ENCODE measurements at regions not wholly inside any gene's neighbourhood (a gene's known extent, or its start where the extent isn't known, plus 50 kb on each side); places are given as distances from the start of the nearest gene placed in this dataset.
"Not testable (repeated sequence)": the region's sequence is repeated elsewhere in the genome, so short reads cannot be mapped to it uniquely, and the experiment has no call there.

DNA sequence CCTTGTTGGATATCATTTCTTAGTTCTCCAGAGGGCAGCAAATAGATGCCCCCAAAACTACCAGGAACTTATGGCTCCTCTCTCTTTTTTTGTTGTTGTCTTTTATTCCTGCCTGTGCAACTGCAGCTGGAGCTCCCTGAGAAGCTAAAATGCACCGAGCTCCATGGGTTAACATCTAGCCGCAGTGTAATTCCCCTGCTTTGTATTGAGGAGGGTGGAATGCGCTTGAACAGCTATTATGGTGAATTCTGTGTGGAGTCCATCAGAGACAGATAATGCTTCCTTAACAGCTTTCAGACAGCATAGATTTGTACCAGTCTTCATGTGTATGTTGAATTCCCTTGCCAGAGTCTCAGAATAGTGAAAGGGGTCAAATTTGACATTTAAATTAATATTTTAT lies 475.2 kb upstream of the FRG2C start:
- in situ Hi-C loops (cut with MboI; ENCODE audit: low pct_ligation_motif_present in 1 of 4, low pct_unique_long_range_greater_than_20kb in 1 of 4, low sequenced_read_pairs in 3 of 4) (no loop called here), intact Hi-C loops (cut with DNase I; ENCODE audit: low total_unique reads) (no loop called here)
- no peaks in the 10 kb centered on the region for H3K4me1 ChIP-seq
- no peaks in the 10 kb centered on the region for H3K9me3 ChIP-seq
- WGBS, 2 donors (ENCODE audit: low coverage in 1 of 2) = 85 to 86% methylated on average over 1 to 3 of the region's 3 CpGs
- no peak overlapping the region for H3K4me3 ChIP-seq
- no peak for TF ChIP-seq POLR2AphosphoS5 (IDR thresholded peaks at IDR 0.05)
- no peak for TF ChIP-seq EP300 (IDR thresholded peaks at IDR 0.05; ENCODE audit: low read depth)
- TF ChIP-seq POLR2A (IDR thresholded peaks at IDR 0.05) = no peak
- TF ChIP-seq, protein P1, sequence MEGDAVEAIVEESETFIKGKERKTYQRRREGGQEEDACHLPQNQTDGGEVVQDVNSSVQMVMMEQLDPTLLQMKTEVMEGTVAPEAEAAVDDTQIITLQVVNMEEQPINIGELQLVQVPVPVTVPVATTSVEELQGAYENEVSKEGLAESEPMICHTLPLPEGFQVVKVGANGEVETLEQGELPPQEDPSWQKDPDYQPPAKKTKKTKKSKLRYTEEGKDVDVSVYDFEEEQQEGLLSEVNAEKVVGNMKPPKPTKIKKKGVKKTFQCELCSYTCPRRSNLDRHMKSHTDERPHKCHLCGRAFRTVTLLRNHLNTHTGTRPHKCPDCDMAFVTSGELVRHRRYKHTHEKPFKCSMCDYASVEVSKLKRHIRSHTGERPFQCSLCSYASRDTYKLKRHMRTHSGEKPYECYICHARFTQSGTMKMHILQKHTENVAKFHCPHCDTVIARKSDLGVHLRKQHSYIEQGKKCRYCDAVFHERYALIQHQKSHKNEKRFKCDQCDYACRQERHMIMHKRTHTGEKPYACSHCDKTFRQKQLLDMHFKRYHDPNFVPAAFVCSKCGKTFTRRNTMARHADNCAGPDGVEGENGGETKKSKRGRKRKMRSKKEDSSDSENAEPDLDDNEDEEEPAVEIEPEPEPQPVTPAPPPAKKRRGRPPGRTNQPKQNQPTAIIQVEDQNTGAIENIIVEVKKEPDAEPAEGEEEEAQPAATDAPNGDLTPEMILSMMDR (IDR thresholded peaks at IDR 0.05) = no peak
- no peak overlapping the region for H3K27ac ChIP-seq
- H3K27me3 ChIP-seq = no peaks in the 10 kb centered on the region
- DNase-seq = no peak
- H3K36me3 ChIP-seq = no peaks in the 10 kb centered on the region

DNA sequence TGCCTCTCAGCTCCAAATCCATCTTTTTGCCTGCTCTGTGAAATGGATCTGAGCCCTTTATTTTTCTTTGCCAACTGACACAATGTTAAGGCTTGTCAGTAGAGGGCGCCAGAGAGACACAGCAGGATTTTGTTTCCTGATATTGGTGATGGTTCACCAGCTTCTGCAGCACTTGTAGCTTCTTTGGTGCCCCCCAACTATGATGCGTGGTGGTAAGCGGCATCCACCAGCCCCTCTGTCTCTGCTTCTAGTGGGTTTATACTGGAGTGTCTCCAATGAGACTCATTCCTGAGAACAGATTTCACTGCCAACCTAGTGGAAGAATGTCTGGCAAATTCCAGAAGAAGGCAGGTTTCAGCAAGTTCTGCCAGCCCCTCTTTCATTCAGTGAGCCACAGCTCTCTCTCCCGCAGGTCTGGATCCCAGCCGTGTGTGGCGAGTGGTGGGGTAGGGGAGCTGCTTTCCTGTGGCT lies 471.9 kb upstream of the FRG2C start:
- no peak overlapping the region for H3K4me3 ChIP-seq
- peak; percentile 41 for DNase-seq
- H3K27me3 ChIP-seq = no peaks in the 10 kb centered on the region
- TF ChIP-seq, protein P1 (IDR thresholded peaks at IDR 0.05) = peak; percentile 54 to 76 (median 70)
- TF ChIP-seq EP300 (IDR thresholded peaks at IDR 0.05; ENCODE audit: low read depth) (no peak), POLR2A (IDR thresholded peaks at IDR 0.05) (no peak), POLR2AphosphoS5 (IDR thresholded peaks at IDR 0.05) (no peak)
- H3K9me3 ChIP-seq = no peaks in the 10 kb centered on the region
- no peak overlapping the region for H3K27ac ChIP-seq
- 56 to 80% methylated on average over 2 to 6 of the region's 6 CpGs for WGBS, 2 donors (ENCODE audit: low coverage in 1 of 2)
- H3K4me1 ChIP-seq = no peaks in the 10 kb centered on the region
- in situ Hi-C loops (cut with MboI; ENCODE audit: low pct_ligation_motif_present in 1 of 4, low pct_unique_long_range_greater_than_20kb in 1 of 4, low sequenced_read_pairs in 3 of 4) = no loop called here
- no peaks in the 10 kb centered on the region for H3K36me3 ChIP-seq
- intact Hi-C loops (cut with DNase I; ENCODE audit: low total_unique reads) = no loop called here

DNA sequence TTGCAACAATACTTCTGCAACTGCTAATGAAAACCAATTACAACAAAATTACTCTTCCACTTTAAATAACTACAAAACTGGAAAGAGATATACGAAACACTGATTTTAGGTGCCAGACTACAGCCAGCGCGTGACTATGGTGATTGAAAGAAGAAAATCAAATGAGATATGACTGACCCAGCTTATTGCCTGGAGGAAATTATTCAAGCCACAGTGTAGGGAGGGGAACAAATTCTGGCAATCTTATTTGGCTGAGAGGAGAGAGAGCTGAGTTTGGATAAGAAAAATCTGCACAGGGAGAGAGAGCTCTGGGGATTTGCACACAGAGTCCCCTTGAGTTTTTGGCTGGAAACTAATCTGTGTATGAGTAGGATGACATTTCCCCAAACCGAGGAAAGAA lies 470.3 kb upstream of the FRG2C start:
- DNase-seq = no peak
- in situ Hi-C loops (cut with MboI; ENCODE audit: low pct_ligation_motif_present in 1 of 4, low pct_unique_long_range_greater_than_20kb in 1 of 4, low sequenced_read_pairs in 3 of 4) = no loop called here
- TF ChIP-seq, protein P1 (IDR thresholded peaks at IDR 0.05) = no peak
- TF ChIP-seq EP300 (IDR thresholded peaks at IDR 0.05; ENCODE audit: low read depth) (no peak), POLR2A (IDR thresholded peaks at IDR 0.05) (no peak), POLR2AphosphoS5 (IDR thresholded peaks at IDR 0.05) (no peak)
- H3K27me3 ChIP-seq = no peaks in the 10 kb centered on the region
- H3K27ac ChIP-seq = no peak overlapping the region
- H3K4me1 ChIP-seq = no peaks in the 10 kb centered on the region
- no peaks in the 10 kb centered on the region for H3K9me3 ChIP-seq
- H3K4me3 ChIP-seq = no peak overlapping the region
- intact Hi-C loops (cut with DNase I; ENCODE audit: low total_unique reads) = no loop called here
- no peaks in the 10 kb centered on the region for H3K36me3 ChIP-seq
- 71 to 72% methylated on average over 4 of the region's 4 CpGs for WGBS, 2 donors (ENCODE audit: low coverage in 1 of 2)

DNA sequence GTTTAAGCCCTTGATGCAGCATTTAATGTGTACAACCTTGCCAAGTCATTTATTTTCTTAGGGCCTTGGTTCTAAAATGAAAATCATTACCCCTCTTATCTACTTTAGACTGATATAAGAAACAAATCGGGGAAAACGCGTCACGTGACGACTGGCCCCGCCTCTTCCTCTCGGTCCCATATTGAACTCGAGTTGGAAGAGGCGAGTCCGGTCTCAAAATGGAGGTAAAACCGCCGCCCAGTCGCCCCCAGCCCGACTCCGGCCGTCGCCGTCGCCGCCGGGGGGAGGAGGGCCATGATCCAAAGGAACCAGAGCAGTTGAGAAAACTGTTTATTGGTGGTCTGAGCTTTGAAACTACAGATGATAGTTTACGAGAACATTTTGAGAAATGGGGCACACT lies 449.8 kb upstream of the FRG2C start:
- H3K4me3 ChIP-seq; H3K27me3 ChIP-seq; intact Hi-C loops (cut with DNase I; ENCODE audit: low total_unique reads); DNase-seq; in situ Hi-C loops (cut with MboI; ENCODE audit: low pct_ligation_motif_present in 1 of 4, low pct_unique_long_range_greater_than_20kb in 1 of 4, low sequenced_read_pairs in 3 of 4); H3K4me1 ChIP-seq; H3K9me3 ChIP-seq; H3K27ac ChIP-seq; H3K36me3 ChIP-seq: not testable (repeated sequence)
- WGBS, 2 donors (ENCODE audit: low coverage in 1 of 2) = 90 to 95% methylated on average over 10 to 22 of the region's 22 CpGs

DNA sequence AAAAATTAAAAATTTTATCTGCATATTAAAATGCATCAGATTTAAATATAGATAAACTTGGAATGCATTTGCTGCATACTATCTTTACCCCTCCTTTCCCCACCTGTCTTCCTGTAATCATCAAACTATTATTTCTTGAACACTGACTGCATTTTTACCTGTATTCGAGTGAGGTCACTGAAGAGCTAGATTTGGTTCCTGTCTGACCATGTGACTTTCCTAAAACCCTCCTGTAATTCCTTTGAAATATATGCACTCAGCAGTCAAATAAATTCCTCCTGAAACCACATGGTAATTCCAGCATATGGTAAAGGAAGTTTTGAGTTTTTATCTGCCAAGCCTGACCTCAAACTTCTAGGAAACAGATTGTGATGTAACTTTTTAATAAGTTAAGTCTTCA lies 445.6 kb upstream of the FRG2C start:
- 33 to 50% methylated on average over 1 of the region's 1 CpG for WGBS, 2 donors (ENCODE audit: low coverage in 1 of 2)
- Histone ChIP-seq H3K36me3 (no peaks in the 10 kb centered on the region), H3K27me3 (no peaks in the 10 kb centered on the region), H3K27ac (no peak overlapping the region), H3K4me1 (no peaks in the 10 kb centered on the region), H3K4me3 (no peak overlapping the region), H3K9me3 (no peaks in the 10 kb centered on the region)
- in situ Hi-C loops (cut with MboI; ENCODE audit: low pct_ligation_motif_present in 1 of 4, low pct_unique_long_range_greater_than_20kb in 1 of 4, low sequenced_read_pairs in 3 of 4) = no loop called here
- no peak for DNase-seq
- intact Hi-C loops (cut with DNase I; ENCODE audit: low total_unique reads) = no loop called here
- no peak for TF ChIP-seq EP300 (IDR thresholded peaks at IDR 0.05; ENCODE audit: low read depth)
- no peak for TF ChIP-seq POLR2AphosphoS5 (IDR thresholded peaks at IDR 0.05)
- no peak for TF ChIP-seq POLR2A (IDR thresholded peaks at IDR 0.05)
- TF ChIP-seq, protein P1 (IDR thresholded peaks at IDR 0.05) = no peak
